ENCODE measurements at regions not wholly inside any gene's neighbourhood (a gene's known extent, or its start where the extent isn't known, plus 50 kb on each side); places are given as distances from the start of the nearest gene placed in this dataset.

DNA sequence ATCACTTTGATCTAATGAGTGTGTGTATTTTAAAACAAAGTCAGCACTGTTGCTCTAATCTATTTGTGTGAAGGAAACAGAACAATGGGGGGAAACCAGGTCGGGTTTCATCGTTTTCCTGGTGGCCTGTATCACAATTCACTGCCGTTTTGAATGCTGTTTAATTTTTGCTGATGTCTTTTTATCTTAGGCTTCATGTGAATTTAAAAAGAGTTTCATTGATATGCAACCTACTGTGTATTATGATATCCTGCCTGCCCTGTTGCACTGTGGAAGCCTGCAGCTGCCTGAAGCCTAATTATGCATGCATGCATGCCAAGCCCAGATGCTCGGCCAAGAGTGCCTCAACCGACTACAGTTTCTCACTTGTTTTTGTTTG lies 307.5 kb downstream of the ZNF608 start:
- TF ChIP-seq EZH2phosphoT487 (IDR thresholded peaks at IDR 0.05; ENCODE audit: insufficient read depth, low read depth) (no peak), EZH2 (IDR thresholded peaks at IDR 0.05; ENCODE audit: insufficient read depth, poor library complexity, severe bottlenecking) (no peak)
- Histone ChIP-seq H2AFZ (no peak overlapping the region), H4K20me1 (ENCODE audit: insufficient read depth) (no peaks in the 10 kb centered on the region), H3F3A (ENCODE audit: insufficient read depth) (no peaks in the 10 kb centered on the region), H3K9me3 (ENCODE audit: low read depth) (peaks cover 4% of the 10 kb centered on the region), H3K4me1 (ENCODE audit: insufficient read depth) (no peaks in the 10 kb centered on the region), H3K9ac (no peak overlapping the region), H3K4me2 (ENCODE audit: unreplicated experiment) (no peak overlapping the region), H3K27me3 (replicated peaks; ENCODE audit: insufficient read depth) (peaks cover 23% of the 10 kb centered on the region), H3K27ac (no peak overlapping the region), H3K4me3 (no peak overlapping the region), H3K36me3 (ENCODE audit: low read depth) (no peaks in the 10 kb centered on the region), H3K79me2 (ENCODE audit: insufficient read depth) (no peaks in the 10 kb centered on the region), H3K9me2 (ENCODE audit: insufficient read depth) (no peaks in the 10 kb centered on the region)
- in situ Hi-C loops (cut with MboI), result no loop called here
- DNase-seq, result no peak
- 63 to 67% methylated on average over 5 of the region's 5 CpGs for WGBS, 2 experiments (ENCODE audit: low coverage in 1 of 2, low lambda C conversion rate in 2 of 2, missing lambda C conversion rate in 2 of 2)

DNA sequence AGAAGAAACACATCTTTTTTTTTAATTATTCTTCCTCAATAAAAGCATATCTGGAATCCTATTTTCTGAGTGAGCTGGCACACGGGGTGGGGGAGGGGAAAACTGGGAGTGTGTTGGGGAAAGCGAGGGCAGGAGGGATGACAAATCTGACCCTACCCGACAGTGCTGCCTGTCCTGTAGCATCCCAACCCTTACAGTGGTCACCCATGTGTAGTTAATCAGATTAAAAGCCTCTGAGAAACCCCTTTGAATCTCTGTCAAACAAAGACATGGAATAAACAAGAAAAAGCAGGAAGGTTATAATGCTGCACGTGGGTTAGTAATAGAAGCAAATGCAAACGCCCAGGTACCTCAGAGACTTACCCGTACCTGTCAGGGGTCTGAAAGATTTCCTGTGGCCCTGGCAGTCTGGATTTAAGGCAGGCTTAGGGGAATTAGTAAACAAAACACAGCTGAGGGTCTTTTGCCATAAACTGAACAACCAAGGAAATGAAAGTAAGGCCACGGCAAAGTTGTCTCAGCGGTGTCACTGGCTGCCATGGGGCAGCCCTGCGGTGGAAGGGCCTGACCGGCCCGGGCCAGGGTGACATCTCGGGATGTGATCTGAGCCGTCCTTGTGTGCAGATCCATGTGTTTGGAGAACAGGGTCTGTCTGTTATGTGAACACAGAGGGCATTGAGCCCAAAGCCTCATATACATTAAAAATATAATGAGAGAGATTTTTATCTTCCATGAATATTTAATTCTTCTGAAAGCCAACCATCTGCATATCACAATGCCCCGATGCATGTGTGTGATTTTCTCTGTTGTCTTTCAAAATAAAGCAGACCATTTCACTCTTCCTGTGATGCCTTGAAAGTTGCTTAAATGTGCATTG lies 308.2 kb downstream of the ZNF608 start:
- Histone ChIP-seq H3K27me3 (replicated peaks; ENCODE audit: insufficient read depth) (peaks cover 17% of the 10 kb centered on the region), H2AFZ (no peak overlapping the region), H3K9me3 (ENCODE audit: low read depth) (peaks cover 4% of the 10 kb centered on the region), H3K4me1 (ENCODE audit: insufficient read depth) (no peaks in the 10 kb centered on the region), H3K4me3 (no peak overlapping the region), H3K36me3 (ENCODE audit: low read depth) (no peaks in the 10 kb centered on the region), H3K4me2 (ENCODE audit: unreplicated experiment) (no peak overlapping the region), H4K20me1 (ENCODE audit: insufficient read depth) (no peaks in the 10 kb centered on the region), H3K9me2 (ENCODE audit: insufficient read depth) (no peaks in the 10 kb centered on the region), H3K79me2 (ENCODE audit: insufficient read depth) (no peaks in the 10 kb centered on the region), H3K9ac (no peak overlapping the region), H3K27ac (no peak overlapping the region), H3F3A (ENCODE audit: insufficient read depth) (no peaks in the 10 kb centered on the region)
- in situ Hi-C loops (cut with MboI), result no loop called here
- 80 to 84% methylated on average over 14 of the region's 14 CpGs for WGBS, 2 experiments (ENCODE audit: low coverage in 1 of 2, low lambda C conversion rate in 2 of 2, missing lambda C conversion rate in 2 of 2)
- TF ChIP-seq EZH2phosphoT487 (IDR thresholded peaks at IDR 0.05; ENCODE audit: insufficient read depth, low read depth), result no peak
- TF ChIP-seq EZH2 (IDR thresholded peaks at IDR 0.05; ENCODE audit: insufficient read depth, poor library complexity, severe bottlenecking), result no peak
- no peak for DNase-seq

DNA sequence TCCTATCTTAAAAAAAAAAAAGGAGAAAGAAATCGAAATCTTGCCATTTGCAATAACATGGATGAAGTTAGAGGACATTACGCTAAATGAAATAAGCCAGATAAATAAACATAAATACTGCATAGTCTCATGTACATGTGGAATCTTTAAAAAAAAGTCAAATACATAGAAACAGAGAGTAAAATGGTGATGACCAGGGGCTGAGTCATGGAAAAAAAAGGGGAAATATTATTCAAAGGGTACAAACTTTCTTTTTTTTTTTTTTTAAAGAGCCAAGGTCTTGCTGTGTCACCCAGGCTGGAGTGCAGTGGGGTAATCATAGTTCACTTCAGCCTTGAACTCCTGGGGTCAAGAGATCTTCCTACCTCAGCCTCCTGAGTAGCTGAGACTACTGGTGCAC lies 310.1 kb downstream of the ZNF608 start:
- no peaks in the 10 kb centered on the region for H4K20me1 ChIP-seq (ENCODE audit: insufficient read depth)
- no peak overlapping the region for H3K27ac ChIP-seq
- H3K4me3 ChIP-seq, result no peak overlapping the region
- no peaks in the 10 kb centered on the region for H3K9me2 ChIP-seq (ENCODE audit: insufficient read depth)
- H3K36me3 ChIP-seq (ENCODE audit: low read depth), result no peaks in the 10 kb centered on the region
- DNase-seq, result peak; percentile 53
- peaks cover 9% of the 10 kb centered on the region; the same call in 1 of the 2 replicates for H3K27me3 ChIP-seq (replicated peaks; ENCODE audit: insufficient read depth)
- H3F3A ChIP-seq (ENCODE audit: insufficient read depth), result no peaks in the 10 kb centered on the region
- in situ Hi-C loops (cut with MboI), result no loop called here
- WGBS, 2 experiments (ENCODE audit: low coverage in 1 of 2, low lambda C conversion rate in 2 of 2, missing lambda C conversion rate in 2 of 2), result 77 to 87% methylated on average over 2 of the region's 2 CpGs
- peaks cover 4% of the 10 kb centered on the region for H3K9me3 ChIP-seq (ENCODE audit: low read depth)
- no peaks in the 10 kb centered on the region for H3K4me1 ChIP-seq (ENCODE audit: insufficient read depth)
- no peak for TF ChIP-seq EZH2 (IDR thresholded peaks at IDR 0.05; ENCODE audit: insufficient read depth, poor library complexity, severe bottlenecking)
- no peak for TF ChIP-seq EZH2phosphoT487 (IDR thresholded peaks at IDR 0.05; ENCODE audit: insufficient read depth, low read depth)
- H3K79me2 ChIP-seq (ENCODE audit: insufficient read depth), result no peaks in the 10 kb centered on the region
- H3K4me2 ChIP-seq (ENCODE audit: unreplicated experiment), result no peak overlapping the region
- no peak overlapping the region for H2AFZ ChIP-seq
- H3K9ac ChIP-seq, result no peak overlapping the region

- 87 to 91% methylated on average over 1 of the region's 1 CpG for WGBS, 2 experiments (ENCODE audit: low coverage in 1 of 2, low lambda C conversion rate in 2 of 2, missing lambda C conversion rate in 2 of 2)
- no peak overlapping the region for H2AFZ ChIP-seq
- no peaks in the 10 kb centered on the region for H3K27me3 ChIP-seq (replicated peaks; ENCODE audit: insufficient read depth)
- no peaks in the 10 kb centered on the region for H3K36me3 ChIP-seq (ENCODE audit: low read depth)
- H3F3A ChIP-seq (ENCODE audit: insufficient read depth), result no peaks in the 10 kb centered on the region
- H3K4me2 ChIP-seq (ENCODE audit: unreplicated experiment), result no peak overlapping the region
- DNase-seq, result no peak
- in situ Hi-C loops (cut with MboI), result no loop called here
- H3K4me3 ChIP-seq, result no peak overlapping the region
- H3K79me2 ChIP-seq (ENCODE audit: insufficient read depth), result no peaks in the 10 kb centered on the region
- H3K9me2 ChIP-seq (ENCODE audit: insufficient read depth), result no peaks in the 10 kb centered on the region
- H3K9me3 ChIP-seq (ENCODE audit: low read depth), result peaks cover 4% of the 10 kb centered on the region
- no peak for TF ChIP-seq EZH2 (IDR thresholded peaks at IDR 0.05; ENCODE audit: insufficient read depth, poor library complexity, severe bottlenecking)
- TF ChIP-seq EZH2phosphoT487 (IDR thresholded peaks at IDR 0.05; ENCODE audit: insufficient read depth, low read depth), result no peak
- H3K9ac ChIP-seq, result no peak overlapping the region
- H3K27ac ChIP-seq, result no peak overlapping the region
- H3K4me1 ChIP-seq (ENCODE audit: insufficient read depth), result no peaks in the 10 kb centered on the region
- no peaks in the 10 kb centered on the region for H4K20me1 ChIP-seq (ENCODE audit: insufficient read depth)
Observed at GRCh38 chr5:124433170-124433569, 313.3 kb downstream of the ZNF608 start.
